Tibial nerve (tissue), 4 donors: ENCODE measurements at regions not wholly inside any gene's neighbourhood (a gene's known extent, or its start where the extent isn't known, plus 50 kb on each side); places are given as distances from the start of the nearest gene placed in this dataset.

Source experiments
- DNase-seq, 2 donors: peaks; one replicate each; pipeline ENCODE4 v3.0.0-alpha.2; 2019; ENCODE audit warnings: low spot score in 2 of 2
- H3K27ac ChIP-seq, 4 donors: fragments of 200-600 bp; sonication (generic) in 3 of 4; one replicate each; pipeline ENCODE4 v1.5.1; 2017 to 2019; ENCODE audit warnings: mild to moderate bottlenecking in 1 of 4
- H3K27me3 ChIP-seq, 2 donors: fragments of 200-600 bp; sonication (generic) in 1 of 2; one replicate each; pipeline versions ENCODE4 v1.5.1 to v1.6.0; 2017 to 2019
- H3K36me3 ChIP-seq, 3 donors: fragments of 200-600 bp; sonication (generic); one replicate each; pipeline ENCODE4 v1.5.1; 2018 to 2019
- H3K4me1 ChIP-seq, 4 donors: fragments of 200-600 bp; sonication (generic) in 3 of 4; one replicate each; pipeline ENCODE4 v1.5.1; 2017 to 2019
- H3K4me3 ChIP-seq, 4 donors: fragments of 200-600 bp; sonication (generic) in 3 of 4; one replicate each; pipeline ENCODE4 v1.5.1; 2017 to 2019; ENCODE audit warnings: mild to moderate bottlenecking in 1 of 4, moderate library complexity in 1 of 4
- H3K9me3 ChIP-seq, 4 donors: fragments of 200-600 bp; sonication (generic) in 3 of 4; one replicate each; pipeline ENCODE4 v1.5.1; 2017 to 2019
- CTCF ChIP-seq, 5 experiments: fragments of 200-600 bp in 3 of 5; fragments of 450-650 bp in 2 of 5; sonication (generic) in 3 of 5; IDR thresholded peaks; one replicate each; pipeline ENCODE4 v1.5.1; 2016 to 2019; ENCODE audit warnings: antibody characterized with exemption in 5 of 5, mild to moderate bottlenecking in 3 of 5, moderate library complexity in 2 of 5
- EP300 ChIP-seq, 2 donors: sonication (generic); formaldehyde crosslinking; IDR thresholded peaks; one replicate each; pipeline ENCODE4 v1.6.1; 2017; ENCODE audit warnings: antibody characterized with exemption in 2 of 2, mild to moderate bottlenecking in 1 of 2
- POLR2A ChIP-seq, 2 donors: fragments of 450-650 bp; IDR thresholded peaks; one replicate each; pipeline ENCODE4 v1.6.1; 2017; ENCODE audit warnings: antibody characterized with exemption in 2 of 2, mild to moderate bottlenecking in 2 of 2, moderate library complexity in 2 of 2
- WGBS, 2 donors: methylation state at CpG; one replicate each; pipeline ENCODE4 v1.1.5; 2018; 5-methylcytosine and 5-hydroxymethylcytosine counted together

- TF ChIP-seq EP300 (IDR thresholded peaks at IDR 0.05) (no peak), POLR2A (IDR thresholded peaks at IDR 0.05) (no peak), CTCF (IDR thresholded peaks at IDR 0.05) (no peak)
- H3K27ac ChIP-seq: no peak overlapping the region
- H3K9me3 ChIP-seq: no peaks in the 10 kb centered on the region
- H3K4me1 ChIP-seq: no peaks in the 10 kb centered on the region
- WGBS, 2 donors: 59 to 64% methylated on average over 6 of the region's 6 CpGs
- no peak overlapping the region for H3K4me3 ChIP-seq
- no peaks in the 10 kb centered on the region for H3K36me3 ChIP-seq
- H3K27me3 ChIP-seq: no peaks in the 10 kb centered on the region
- DNase-seq: no peak
Observed at GRCh38 chr18:73201940-73202339, 334.2 kb upstream of the NETO1 start.

- WGBS, 2 donors: 54 to 55% methylated on average over 1 of the region's 1 CpG
- no peak overlapping the region for H3K4me3 ChIP-seq
- no peaks in the 10 kb centered on the region for H3K36me3 ChIP-seq
- no peak overlapping the region for H3K27ac ChIP-seq
- H3K4me1 ChIP-seq: no peaks in the 10 kb centered on the region
- no peaks in the 10 kb centered on the region for H3K9me3 ChIP-seq
- TF ChIP-seq EP300 (IDR thresholded peaks at IDR 0.05) (no peak), CTCF (IDR thresholded peaks at IDR 0.05) (no peak), POLR2A (IDR thresholded peaks at IDR 0.05) (no peak)
- DNase-seq: no peak
- H3K27me3 ChIP-seq: no peaks in the 10 kb centered on the region
Observed at GRCh38 chr18:73199151-73199550, 331.4 kb upstream of the NETO1 start.

- H3K27ac ChIP-seq: no peak overlapping the region
- no peaks in the 10 kb centered on the region for H3K4me1 ChIP-seq
- H3K27me3 ChIP-seq: no peaks in the 10 kb centered on the region
- no peak for DNase-seq
- WGBS, 2 donors: 82 to 83% methylated on average over 3 of the region's 3 CpGs
- TF ChIP-seq POLR2A (IDR thresholded peaks at IDR 0.05) (no peak), CTCF (IDR thresholded peaks at IDR 0.05) (no peak), EP300 (IDR thresholded peaks at IDR 0.05) (no peak)
- H3K9me3 ChIP-seq: no peaks in the 10 kb centered on the region
- H3K4me3 ChIP-seq: no peak overlapping the region
- H3K36me3 ChIP-seq: no peaks in the 10 kb centered on the region
Observed at GRCh38 chr18:73189718-73190117, 321.9 kb upstream of the NETO1 start.

- no peaks in the 10 kb centered on the region for H3K36me3 ChIP-seq
- WGBS, 2 donors: 30 to 38% methylated on average over 4 of the region's 4 CpGs
- H3K4me3 ChIP-seq: no peak overlapping the region
- no peaks in the 10 kb centered on the region for H3K9me3 ChIP-seq
- no peaks in the 10 kb centered on the region for H3K27me3 ChIP-seq
- no peak overlapping the region for H3K27ac ChIP-seq
- TF ChIP-seq EP300 (IDR thresholded peaks at IDR 0.05): no peak
- no peak for TF ChIP-seq POLR2A (IDR thresholded peaks at IDR 0.05)
- TF ChIP-seq CTCF (IDR thresholded peaks at IDR 0.05): no peak
- DNase-seq: no peak
- H3K4me1 ChIP-seq: no peaks in the 10 kb centered on the region
Observed at GRCh38 chr18:73168236-73168635, 300.4 kb upstream of the NETO1 start.

GRCh38 chr18:73164430-73164829, 296.6 kb upstream of the NETO1 start:
- no peaks in the 10 kb centered on the region for H3K27me3 ChIP-seq
- H3K4me1 ChIP-seq: no peaks in the 10 kb centered on the region
- no peaks in the 10 kb centered on the region for H3K36me3 ChIP-seq
- no peaks in the 10 kb centered on the region for H3K9me3 ChIP-seq
- WGBS, 2 donors: 84 to 86% methylated on average over 3 of the region's 3 CpGs
- no peak overlapping the region for H3K27ac ChIP-seq
- TF ChIP-seq CTCF (IDR thresholded peaks at IDR 0.05): no peak
- TF ChIP-seq POLR2A (IDR thresholded peaks at IDR 0.05): no peak
- no peak for TF ChIP-seq EP300 (IDR thresholded peaks at IDR 0.05)
- H3K4me3 ChIP-seq: no peak overlapping the region
- DNase-seq: no peak
